IPS DF 6.9 (cell line): ENCODE measurements at regions not wholly inside any gene's neighbourhood (a gene's known extent, or its start where the extent isn't known, plus 50 kb on each side); places are given as distances from the start of the nearest gene placed in this dataset.

Experiments
- DNase-seq: peaks from one replicate; pipeline ENCODE4 v3.0.0-alpha.2; 2013; ENCODE audit warnings: low read depth, low spot score
- H3K27ac ChIP-seq: one replicate; pipeline ENCODE4 v1.5.1; 2013; ENCODE audit warnings: low read length, control low read depth
- H3K27me3 ChIP-seq: 2 replicates; pipeline ENCODE4 v1.6.1; 2013; ENCODE audit warnings: mild to moderate bottlenecking, low read length; ENCODE audit not compliant: control insufficient read depth, insufficient read depth
- H3K36me3 ChIP-seq: 2 replicates; pipeline ENCODE4 v1.6.1; 2013; ENCODE audit warnings: low read length; ENCODE audit not compliant: control insufficient read depth, insufficient read depth
- H3K4me1 ChIP-seq: 2 replicates; pipeline ENCODE4 v1.6.1; 2013; ENCODE audit warnings: low read length; ENCODE audit not compliant: control insufficient read depth, insufficient read depth
- H3K4me3 ChIP-seq: 2 replicates; pipeline ENCODE4 v1.5.1; 2013; ENCODE audit warnings: mild to moderate bottlenecking, low read length
- H3K9me3 ChIP-seq: 2 replicates; pipeline ENCODE4 v1.6.1; 2013; ENCODE audit warnings: low read length, inconsistent platforms; ENCODE audit not compliant: control insufficient read depth, insufficient read depth
- WGBS: extraction: QIAGEN DNeasy Blood & Tissue Kit; methylation state at CpG from one replicate; pipeline ENCODE4 v1.1.7; 2013; ENCODE audit warnings: mixed read lengths, missing lambda C conversion rate; ENCODE audit not compliant: insufficient read length, insufficient coverage; 5-methylcytosine and 5-hydroxymethylcytosine counted together

GRCh38 chr1:82752046-82752445, 951.3 kb downstream of the ADGRL2 start:
- H3K4me3 ChIP-seq = no peak overlapping the region
- no peaks in the 10 kb centered on the region for H3K27me3 ChIP-seq
- no peak for DNase-seq
- H3K4me1 ChIP-seq = no peaks in the 10 kb centered on the region
- no CpG with 5 or more reads among the region's 3 CpGs for WGBS
- H3K27ac ChIP-seq = no peak overlapping the region
- no peaks in the 10 kb centered on the region for H3K36me3 ChIP-seq
- H3K9me3 ChIP-seq = no peaks in the 10 kb centered on the region

- Histone ChIP-seq H3K4me3 (no peak overlapping the region), H3K27me3 (no peaks in the 10 kb centered on the region), H3K9me3 (no peaks in the 10 kb centered on the region), H3K4me1 (no peaks in the 10 kb centered on the region), H3K27ac (no peak overlapping the region), H3K36me3 (no peaks in the 10 kb centered on the region)
- WGBS = no CpG with 5 or more reads among the region's 4 CpGs
- DNase-seq = no peak
Observed at GRCh38 chr1:82733645-82734044, 932.9 kb downstream of the ADGRL2 start.

GRCh38 chr1:82731216-82731615, 930.5 kb downstream of the ADGRL2 start:
- Histone ChIP-seq H3K4me3 (no peak overlapping the region), H3K4me1 (no peaks in the 10 kb centered on the region), H3K27me3 (no peaks in the 10 kb centered on the region), H3K36me3 (no peaks in the 10 kb centered on the region), H3K27ac (no peak overlapping the region), H3K9me3 (no peaks in the 10 kb centered on the region)
- DNase-seq = no peak

GRCh38 chr1:82728206-82728605, 927.5 kb downstream of the ADGRL2 start:
- no peaks in the 10 kb centered on the region for H3K36me3 ChIP-seq
- no peak for DNase-seq
- no peaks in the 10 kb centered on the region for H3K4me1 ChIP-seq

GRCh38 chr1:82724246-82724645, 923.5 kb downstream of the ADGRL2 start:
- H3K36me3 ChIP-seq = no peaks in the 10 kb centered on the region
- H3K9me3 ChIP-seq = no peaks in the 10 kb centered on the region
- no CpG with 5 or more reads among the region's 2 CpGs for WGBS
- no peak overlapping the region for H3K4me3 ChIP-seq
- H3K27ac ChIP-seq = no peak overlapping the region
- H3K27me3 ChIP-seq = no peaks in the 10 kb centered on the region
- DNase-seq = no peak
- no peaks in the 10 kb centered on the region for H3K4me1 ChIP-seq

More at GRCh38 chr1:82728206-82728605, 927.5 kb downstream of the ADGRL2 start:
- Histone ChIP-seq H3K9me3 (no peaks in the 10 kb centered on the region), H3K27me3 (no peaks in the 10 kb centered on the region), H3K4me3 (no peak overlapping the region), H3K27ac (no peak overlapping the region)

- Histone ChIP-seq H3K4me3 (no peak overlapping the region), H3K27ac (no peak overlapping the region), H3K9me3 (no peaks in the 10 kb centered on the region), H3K36me3 (no peaks in the 10 kb centered on the region), H3K4me1 (no peaks in the 10 kb centered on the region), H3K27me3 (no peaks in the 10 kb centered on the region)
- DNase-seq = no peak
- no CpG with 5 or more reads among the region's 3 CpGs for WGBS
Observed at GRCh38 chr1:82722608-82723007, 921.9 kb downstream of the ADGRL2 start.

- Histone ChIP-seq H3K36me3 (no peaks in the 10 kb centered on the region), H3K9me3 (no peaks in the 10 kb centered on the region), H3K27me3 (no peaks in the 10 kb centered on the region), H3K4me1 (no peaks in the 10 kb centered on the region), H3K27ac (no peak overlapping the region), H3K4me3 (no peak overlapping the region)
- no peak for DNase-seq
- whole genome bisulfite sequencing = no CpG with 5 or more reads among the region's 3 CpGs
Observed at GRCh38 chr1:82721702-82722101, 921.0 kb downstream of the ADGRL2 start.

GRCh38 chr1:82718719-82719419, 918.1 kb downstream of the ADGRL2 start:
- no peaks in the 10 kb centered on the region for H3K36me3 ChIP-seq
- no peaks in the 10 kb centered on the region for H3K27me3 ChIP-seq
- no peak overlapping the region for H3K4me3 ChIP-seq
- no peak overlapping the region for H3K27ac ChIP-seq
- no peaks in the 10 kb centered on the region for H3K9me3 ChIP-seq
- DNase-seq = no peak
- H3K4me1 ChIP-seq = no peaks in the 10 kb centered on the region
- WGBS = no CpG with 5 or more reads among the region's 1 CpG

- Histone ChIP-seq H3K9me3 (no peaks in the 10 kb centered on the region), H3K4me1 (no peaks in the 10 kb centered on the region), H3K27me3 (no peaks in the 10 kb centered on the region), H3K27ac (no peak overlapping the region), H3K4me3 (no peak overlapping the region), H3K36me3 (no peaks in the 10 kb centered on the region)
- DNase-seq = no peak
Observed at GRCh38 chr1:82710091-82710490, 909.4 kb downstream of the ADGRL2 start.

- no peak overlapping the region for H3K4me3 ChIP-seq
- no CpG with 5 or more reads among the region's 1 CpG for WGBS
- no peaks in the 10 kb centered on the region for H3K4me1 ChIP-seq
- H3K27ac ChIP-seq = no peak overlapping the region
- H3K27me3 ChIP-seq = no peaks in the 10 kb centered on the region
- H3K9me3 ChIP-seq = no peaks in the 10 kb centered on the region
- H3K36me3 ChIP-seq = no peaks in the 10 kb centered on the region
- DNase-seq = no peak
Observed at GRCh38 chr1:82707681-82708080, 906.9 kb downstream of the ADGRL2 start.

GRCh38 chr1:82706741-82707140, 906.0 kb downstream of the ADGRL2 start:
- WGBS = no CpG with 5 or more reads among the region's 2 CpGs
- no peak for DNase-seq
- Histone ChIP-seq H3K27me3 (no peaks in the 10 kb centered on the region), H3K36me3 (no peaks in the 10 kb centered on the region), H3K9me3 (no peaks in the 10 kb centered on the region), H3K4me1 (no peaks in the 10 kb centered on the region), H3K27ac (no peak overlapping the region), H3K4me3 (no peak overlapping the region)
